SK-N-MC (cell line): ENCODE measurements at regions not wholly inside any gene's neighbourhood (a gene's known extent, or its start where the extent isn't known, plus 50 kb on each side); places are given as distances from the start of the nearest gene placed in this dataset.

Experiments
- EZH2 ChIP-seq: fragments of 200-600 bp; sonication (generic); IDR thresholded peaks from one replicate; pipeline ENCODE4 v1.6.1; 2017; ENCODE audit warnings: antibody characterized with exemption
- FOXP2 ChIP-seq: optimal IDR thresholded peaks from 2 replicates; pipeline ENCODE3; 2011; ENCODE audit warnings: mild to moderate bottlenecking, moderate library complexity; ENCODE audit not compliant: insufficient read depth; ENCODE audit errors: extremely low read length, control extremely low read depth
- POLR2AphosphoS5 ChIP-seq: IDR thresholded peaks from 2 replicates; pipeline ENCODE4 v1.6.1; 2012; ENCODE audit warnings: mild to moderate bottlenecking, low read depth, low read length, borderline replicate concordance

DNA sequence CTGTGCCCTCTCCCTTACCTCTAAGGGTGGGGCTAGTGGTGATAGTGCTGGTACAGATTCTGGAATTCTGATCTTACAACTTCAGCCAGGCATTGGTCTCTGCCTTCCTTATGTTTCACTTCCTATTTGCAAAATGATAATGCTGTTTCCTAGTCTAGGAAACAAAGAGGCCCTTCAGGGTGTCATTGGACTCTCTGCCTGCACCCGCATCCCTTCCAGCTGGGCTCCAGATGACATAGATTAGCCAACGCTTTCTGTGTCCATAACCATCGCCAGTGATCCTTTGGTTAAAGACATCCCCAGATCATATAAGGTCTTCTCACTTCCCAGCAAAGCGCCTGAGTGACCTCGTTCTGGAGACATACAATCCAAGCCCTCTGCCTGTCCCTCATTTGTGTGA lies 180.7 kb downstream of the ERCC6L2 start:
- TF ChIP-seq EZH2: no peak
- no peak for TF ChIP-seq POLR2AphosphoS5
- TF ChIP-seq FOXP2: no peak
